ENCODE measurements at regions not wholly inside any gene's neighbourhood (a gene's known extent, or its start where the extent isn't known, plus 50 kb on each side); places are given as distances from the start of the nearest gene placed in this dataset.

DNA sequence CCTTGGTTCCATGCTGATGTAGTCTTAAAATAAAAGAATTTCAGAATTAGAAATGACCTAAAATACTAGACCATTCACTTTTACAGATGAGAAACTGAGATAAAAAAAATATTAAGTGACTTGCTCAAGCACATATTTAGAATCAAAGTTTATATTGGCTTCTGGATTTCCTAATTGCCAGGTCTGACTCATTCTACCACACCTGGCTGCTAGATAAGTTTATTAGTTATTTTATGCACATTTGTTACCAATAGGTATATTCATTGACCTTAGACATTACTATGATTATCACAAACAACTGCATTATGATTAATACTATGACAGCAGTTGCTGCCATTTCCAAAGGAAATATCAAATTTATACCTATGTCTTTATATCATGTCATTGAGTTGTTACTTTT, 497.5 kb downstream of the RWDD3 start:
- TF ChIP-seq, protein P1, sequence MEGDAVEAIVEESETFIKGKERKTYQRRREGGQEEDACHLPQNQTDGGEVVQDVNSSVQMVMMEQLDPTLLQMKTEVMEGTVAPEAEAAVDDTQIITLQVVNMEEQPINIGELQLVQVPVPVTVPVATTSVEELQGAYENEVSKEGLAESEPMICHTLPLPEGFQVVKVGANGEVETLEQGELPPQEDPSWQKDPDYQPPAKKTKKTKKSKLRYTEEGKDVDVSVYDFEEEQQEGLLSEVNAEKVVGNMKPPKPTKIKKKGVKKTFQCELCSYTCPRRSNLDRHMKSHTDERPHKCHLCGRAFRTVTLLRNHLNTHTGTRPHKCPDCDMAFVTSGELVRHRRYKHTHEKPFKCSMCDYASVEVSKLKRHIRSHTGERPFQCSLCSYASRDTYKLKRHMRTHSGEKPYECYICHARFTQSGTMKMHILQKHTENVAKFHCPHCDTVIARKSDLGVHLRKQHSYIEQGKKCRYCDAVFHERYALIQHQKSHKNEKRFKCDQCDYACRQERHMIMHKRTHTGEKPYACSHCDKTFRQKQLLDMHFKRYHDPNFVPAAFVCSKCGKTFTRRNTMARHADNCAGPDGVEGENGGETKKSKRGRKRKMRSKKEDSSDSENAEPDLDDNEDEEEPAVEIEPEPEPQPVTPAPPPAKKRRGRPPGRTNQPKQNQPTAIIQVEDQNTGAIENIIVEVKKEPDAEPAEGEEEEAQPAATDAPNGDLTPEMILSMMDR (IDR thresholded peaks at IDR 0.05), result no peak
- no peak for TF ChIP-seq POLR2A (IDR thresholded peaks at IDR 0.05)

Data from sigmoid colon (tissue), 3 donors.